ENCODE measurements at regions not wholly inside any gene's neighbourhood (a gene's known extent, or its start where the extent isn't known, plus 50 kb on each side); places are given as distances from the start of the nearest gene placed in this dataset.

- DNase-seq (ENCODE audit: low read depth), result peak; percentile 57
Measured at GRCh38 chrX:120690344-120690743, 60.5 kb upstream of the C1GALT1C1 start.

GRCh38 chrX:120680090-120680489 is 50.2 kb upstream of the C1GALT1C1 start:
- DNase-seq (ENCODE audit: low read depth), result no peak
- no peak for TF ChIP-seq CTCF (IDR thresholded peaks at IDR 0.05; ENCODE audit: insufficient read depth, low read length)
- no peak overlapping the region for H3K4me3 ChIP-seq (ENCODE audit: low read depth, low read length)

More at GRCh38 chrX:120690344-120690743, 60.5 kb upstream of the C1GALT1C1 start:
- TF ChIP-seq CTCF (IDR thresholded peaks at IDR 0.05; ENCODE audit: insufficient read depth, low read length), result no peak
- H3K4me3 ChIP-seq (ENCODE audit: low read depth, low read length), result no peak overlapping the region
